Thyroid gland (tissue), 4 donors: ENCODE measurements at regions not wholly inside any gene's neighbourhood (a gene's known extent, or its start where the extent isn't known, plus 50 kb on each side); places are given as distances from the start of the nearest gene placed in this dataset.

Experiments
- POLR2A ChIP-seq, 2 donors: fragments of 450-650 bp; IDR thresholded peaks; one replicate each; pipeline ENCODE4 v1.6.1; 2017; ENCODE audit warnings: antibody characterized with exemption in 2 of 2, mild to moderate bottlenecking in 2 of 2, moderate library complexity in 1 of 2
- TF ChIP-seq, protein P1 (sequence below), 6 experiments: fragments of 200-600 bp in 3 of 6; fragments of 450-650 bp in 3 of 6; sonication (generic) in 3 of 6; IDR thresholded peaks; one replicate each; pipeline ENCODE4 v1.5.1; 2016 to 2019; ENCODE audit warnings: antibody characterized with exemption in 6 of 6, mild to moderate bottlenecking in 2 of 6, inconsistent platforms in 1 of 6, moderate library complexity in 1 of 6

DNA sequence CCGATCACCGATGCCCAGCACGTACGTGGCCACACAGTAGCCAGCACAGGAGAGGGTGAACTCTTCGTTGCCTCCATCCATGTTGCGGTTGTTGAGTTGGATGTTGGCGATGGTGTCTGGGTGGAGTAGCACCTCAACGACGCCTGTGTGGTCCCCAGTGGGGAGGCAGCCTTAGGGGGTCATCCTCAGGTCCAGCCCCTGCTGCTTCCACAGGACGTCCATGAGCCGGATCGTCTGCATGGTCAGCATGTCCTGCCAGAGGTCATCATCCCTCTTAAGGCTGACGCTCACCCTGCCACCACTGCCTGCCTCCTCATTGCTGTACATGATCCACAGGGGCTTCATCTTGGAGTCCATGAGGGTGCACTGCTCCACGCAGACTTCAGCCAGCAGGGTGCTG is 369.3 kb downstream of the CMPK2 start:
- TF ChIP-seq, protein P1, sequence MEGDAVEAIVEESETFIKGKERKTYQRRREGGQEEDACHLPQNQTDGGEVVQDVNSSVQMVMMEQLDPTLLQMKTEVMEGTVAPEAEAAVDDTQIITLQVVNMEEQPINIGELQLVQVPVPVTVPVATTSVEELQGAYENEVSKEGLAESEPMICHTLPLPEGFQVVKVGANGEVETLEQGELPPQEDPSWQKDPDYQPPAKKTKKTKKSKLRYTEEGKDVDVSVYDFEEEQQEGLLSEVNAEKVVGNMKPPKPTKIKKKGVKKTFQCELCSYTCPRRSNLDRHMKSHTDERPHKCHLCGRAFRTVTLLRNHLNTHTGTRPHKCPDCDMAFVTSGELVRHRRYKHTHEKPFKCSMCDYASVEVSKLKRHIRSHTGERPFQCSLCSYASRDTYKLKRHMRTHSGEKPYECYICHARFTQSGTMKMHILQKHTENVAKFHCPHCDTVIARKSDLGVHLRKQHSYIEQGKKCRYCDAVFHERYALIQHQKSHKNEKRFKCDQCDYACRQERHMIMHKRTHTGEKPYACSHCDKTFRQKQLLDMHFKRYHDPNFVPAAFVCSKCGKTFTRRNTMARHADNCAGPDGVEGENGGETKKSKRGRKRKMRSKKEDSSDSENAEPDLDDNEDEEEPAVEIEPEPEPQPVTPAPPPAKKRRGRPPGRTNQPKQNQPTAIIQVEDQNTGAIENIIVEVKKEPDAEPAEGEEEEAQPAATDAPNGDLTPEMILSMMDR (IDR thresholded peaks at IDR 0.05), result no peak
- no peak for TF ChIP-seq POLR2A (IDR thresholded peaks at IDR 0.05)
